ENCODE measurements at regions not wholly inside any gene's neighbourhood (a gene's known extent, or its start where the extent isn't known, plus 50 kb on each side); places are given as distances from the start of the nearest gene placed in this dataset.

- TF ChIP-seq POLR2A (IDR thresholded peaks at IDR 0.05) (no peak), CTCF (IDR thresholded peaks at IDR 0.05) (no peak)
These were observed 116.6 kb upstream of the RAI2 start for GRCh38 chrX:17977696-17978095.

Data from uterus (tissue), 2 donors.